GM21529 (cell line): ENCODE measurements at regions not wholly inside any gene's neighbourhood (a gene's known extent, or its start where the extent isn't known, plus 50 kb on each side); places are given as distances from the start of the nearest gene placed in this dataset.
"Not testable (repeated sequence)": the region's sequence is repeated elsewhere in the genome, so short reads cannot be mapped to it uniquely, and the experiment has no call there.

Experiments
- ATAC-seq: cut with Tn5 transposase; IDR thresholded peaks from one replicate; pipeline ENCODE4 v1.9.1; 2021; ENCODE audit not compliant: unreplicated experiment

DNA sequence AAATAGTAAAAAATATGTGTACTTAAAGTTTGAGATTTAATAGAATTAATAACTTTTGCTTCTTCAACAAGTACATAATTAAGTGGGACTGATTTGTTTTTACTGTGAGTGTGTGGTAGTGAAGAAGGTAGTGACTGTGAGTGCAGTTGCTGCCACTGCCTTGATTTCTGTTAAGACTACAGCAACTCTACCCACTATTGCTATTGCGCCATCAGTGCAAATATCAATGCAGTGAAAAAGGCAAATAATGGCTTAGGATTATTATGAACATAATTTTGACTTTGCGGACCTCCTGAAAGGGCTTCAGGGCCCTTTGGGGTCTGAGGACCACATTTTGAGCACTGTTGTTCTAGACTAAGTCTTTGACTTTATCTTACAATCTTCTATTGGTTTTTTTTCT, 112.0 kb upstream of the PITX1 start:
- no peak for ATAC-seq

DNA sequence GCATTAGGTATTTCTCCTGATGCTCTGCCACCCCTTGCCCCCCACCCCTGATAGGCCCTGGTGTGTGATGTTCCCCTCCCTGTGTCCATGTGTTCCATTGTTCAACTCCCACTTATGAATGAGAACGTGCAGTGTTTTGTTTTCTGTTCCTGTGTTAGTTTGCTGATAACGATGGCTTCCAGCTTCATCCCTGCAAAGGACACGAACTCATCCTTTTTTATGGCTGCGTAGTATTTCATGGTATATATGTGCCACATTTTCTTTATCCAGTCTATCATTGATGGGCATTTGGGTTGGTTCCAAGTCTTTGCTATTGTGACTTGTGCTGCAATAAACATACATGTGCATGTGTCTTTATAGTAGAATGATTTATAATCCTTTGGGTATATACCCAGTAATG, 109.7 kb upstream of the PITX1 start:
- ATAC-seq = not testable (repeated sequence)

DNA sequence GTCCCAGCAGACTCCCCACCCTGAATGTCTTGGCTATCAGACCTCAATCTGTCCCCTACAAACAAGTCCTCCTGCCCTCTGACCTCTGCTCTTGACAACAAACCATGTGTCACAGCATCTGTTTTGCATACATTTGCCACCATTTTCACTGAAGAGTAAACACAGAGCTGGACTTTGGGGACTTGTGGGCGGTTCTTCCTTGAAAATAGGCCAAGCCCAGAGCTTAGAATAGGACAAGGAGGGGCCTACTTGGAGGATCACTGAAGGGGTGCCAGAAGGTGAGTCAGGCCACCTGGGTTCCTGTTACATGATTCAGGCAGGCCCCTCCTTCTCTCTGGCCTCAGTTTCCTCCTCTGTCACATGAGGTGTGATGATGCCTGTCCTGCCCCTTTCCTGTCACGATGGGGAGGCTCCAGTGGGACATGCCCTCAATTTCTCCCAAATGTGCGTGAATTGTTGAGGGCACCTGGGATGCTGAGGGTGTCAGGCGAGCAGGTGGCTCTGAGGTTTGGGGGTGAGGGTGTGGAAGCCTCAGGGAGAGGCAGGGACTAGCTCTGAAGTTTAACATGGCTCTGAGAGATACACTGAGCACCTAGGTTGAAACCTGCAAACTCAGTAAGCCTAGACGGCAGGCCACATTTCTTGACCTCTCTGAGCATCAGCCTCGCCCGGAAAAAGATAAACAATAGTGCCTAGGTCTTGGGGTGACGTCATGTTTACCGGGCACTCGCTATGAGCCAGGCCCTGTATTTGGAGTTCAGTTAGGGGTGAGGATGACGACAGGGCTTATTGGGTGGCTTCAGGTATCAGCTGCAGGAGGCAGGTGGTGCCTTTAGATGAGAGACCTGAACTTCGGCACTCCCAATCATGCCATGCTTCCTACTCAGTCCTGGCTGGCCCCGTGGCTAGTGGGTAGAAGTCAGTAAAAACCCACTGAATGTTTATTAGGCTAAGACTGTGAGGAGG, 107.6 kb upstream of the PITX1 start:
- ATAC-seq = no peak

DNA sequence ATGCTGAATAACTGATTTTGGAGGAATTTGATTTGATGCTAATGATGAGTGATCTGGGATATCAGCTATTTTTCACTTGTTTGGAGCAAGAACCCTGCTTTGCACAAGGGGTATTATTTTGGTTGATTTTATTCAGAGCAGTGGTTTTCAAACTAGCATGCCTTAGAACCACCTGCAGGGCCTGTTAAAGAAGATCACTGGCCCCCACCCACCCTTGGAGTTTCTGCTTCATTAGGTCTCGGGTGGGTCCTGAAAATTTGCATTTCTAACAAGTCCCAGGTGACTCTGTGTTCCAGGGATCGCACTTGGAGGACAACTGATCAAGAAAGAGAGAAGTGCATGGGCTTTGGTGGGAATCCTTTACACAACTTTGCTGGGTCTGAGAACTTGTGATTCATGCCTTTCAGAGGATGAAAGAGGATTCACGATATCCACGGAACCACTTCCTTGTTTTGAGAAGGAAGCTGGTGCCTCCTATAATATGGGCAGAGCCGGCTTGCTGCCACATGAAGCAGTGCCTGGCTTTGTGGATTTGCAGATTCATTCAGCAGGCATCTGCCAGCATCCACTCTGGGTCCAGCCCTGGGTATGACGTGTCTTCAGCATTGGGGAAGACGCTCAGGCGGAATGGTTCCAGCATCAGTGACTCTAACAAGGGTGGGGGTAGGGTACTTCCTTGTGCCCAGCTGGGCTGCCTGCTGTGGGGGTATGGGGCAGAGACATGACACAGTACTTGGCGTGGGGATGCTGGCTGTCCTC, 106.6 kb upstream of the PITX1 start:
- ATAC-seq = no peak

DNA sequence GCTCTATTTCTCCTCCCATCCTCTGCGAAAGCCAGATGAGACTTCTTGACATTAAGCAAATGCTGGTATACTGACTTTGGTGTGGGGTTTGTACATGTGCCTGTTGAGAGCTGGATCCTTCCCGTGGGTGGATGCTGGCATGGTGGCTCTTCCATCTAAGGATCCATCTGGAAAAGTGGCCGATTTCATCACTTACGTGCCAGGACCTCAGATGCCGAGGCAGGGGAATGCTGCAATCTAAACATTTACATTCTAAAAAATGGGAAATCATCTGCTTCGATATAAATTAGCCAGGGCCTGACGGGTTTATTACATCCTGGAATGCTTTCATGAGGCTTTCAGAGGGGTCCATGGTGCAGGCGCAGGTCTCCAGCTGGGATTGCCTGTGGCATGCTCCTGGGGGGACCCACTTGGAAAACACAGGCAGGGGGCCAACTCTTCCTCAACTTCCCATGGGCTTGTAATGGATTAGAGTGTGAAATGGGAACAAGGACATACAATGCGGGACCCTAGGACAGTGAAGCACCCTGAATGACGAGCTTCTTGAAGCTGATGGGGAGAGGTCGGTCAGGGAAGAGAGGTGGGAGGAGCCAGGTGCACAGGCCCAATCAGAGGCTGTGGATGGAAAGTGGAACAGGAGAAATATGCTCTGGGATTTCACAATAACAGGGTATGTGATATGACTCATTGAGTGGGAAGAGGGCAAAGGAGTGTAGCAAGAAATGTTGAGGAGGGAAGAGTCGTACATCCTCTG, 105.5 kb upstream of the PITX1 start:
- no peak for ATAC-seq

DNA sequence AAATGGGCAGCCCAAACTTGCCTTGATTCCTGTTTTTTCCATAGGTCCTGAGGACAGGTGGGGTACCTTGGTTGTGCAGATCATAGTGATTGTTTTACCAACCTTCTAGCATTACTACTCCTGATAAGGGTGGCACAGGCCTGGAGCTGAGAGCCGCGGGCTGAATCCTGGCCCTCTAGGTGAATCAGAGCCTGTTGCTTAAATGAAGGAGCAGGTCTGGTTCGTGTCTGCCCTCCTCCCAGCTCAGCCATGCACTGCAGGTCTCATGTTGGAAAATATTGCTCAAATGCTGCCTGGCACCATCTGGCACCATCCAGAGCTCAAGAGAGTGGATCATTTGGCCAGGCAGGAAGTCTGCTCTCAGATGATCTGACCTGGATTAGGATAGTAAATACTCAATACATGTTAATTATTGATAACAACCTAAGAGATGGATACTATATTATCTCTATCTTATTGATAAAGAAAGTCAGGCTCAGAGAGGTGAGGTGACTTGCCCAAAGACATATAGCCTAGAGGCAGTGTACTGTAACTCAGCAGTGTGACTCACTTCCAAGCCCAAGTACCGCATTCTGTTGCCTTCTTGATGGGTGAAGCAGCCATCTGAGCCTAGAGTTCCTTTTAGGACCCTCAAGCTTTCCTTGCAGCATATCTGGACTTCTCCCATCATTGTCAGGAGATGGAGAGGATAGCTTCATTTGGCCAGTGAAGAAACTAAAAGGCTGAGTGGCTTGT, 104.3 kb upstream of the PITX1 start:
- no peak for ATAC-seq

DNA sequence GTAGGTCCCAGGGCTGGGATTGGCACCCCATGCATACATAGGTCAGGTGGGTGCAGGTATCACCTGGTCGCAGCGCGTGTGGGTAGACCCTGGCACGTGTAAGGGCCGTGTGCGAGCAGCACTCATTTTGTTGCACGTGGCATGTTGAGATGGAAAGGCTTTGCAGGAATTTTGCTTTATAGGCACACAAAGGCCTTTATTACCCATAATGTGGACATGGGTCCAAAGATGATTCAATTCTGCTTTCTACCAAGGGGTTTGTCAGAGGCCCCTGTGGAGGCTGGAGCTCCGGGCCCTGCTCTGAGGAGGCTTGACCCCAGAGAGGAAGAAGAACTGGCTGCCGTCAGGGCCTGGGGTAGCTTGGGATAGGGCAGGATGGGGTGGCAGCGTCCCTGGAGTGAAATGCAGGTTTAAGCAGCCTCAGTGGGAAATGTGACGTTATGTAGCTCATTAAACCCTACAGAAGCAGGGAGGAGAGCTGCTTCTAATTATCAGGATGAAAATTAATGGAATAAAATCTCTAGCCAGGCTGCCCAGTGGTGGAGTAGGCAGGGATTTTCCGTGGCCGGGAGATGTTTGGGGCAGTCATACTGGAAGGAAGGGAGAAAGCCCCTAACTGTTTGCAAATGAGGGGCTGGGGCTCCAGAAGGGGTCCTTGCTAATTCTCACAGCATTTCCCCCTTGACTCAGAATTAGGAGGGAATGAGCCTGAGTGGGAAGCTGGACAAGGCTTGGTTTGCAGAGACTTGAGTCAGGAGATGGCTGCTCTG, 103.3 kb upstream of the PITX1 start:
- ATAC-seq = no peak

DNA sequence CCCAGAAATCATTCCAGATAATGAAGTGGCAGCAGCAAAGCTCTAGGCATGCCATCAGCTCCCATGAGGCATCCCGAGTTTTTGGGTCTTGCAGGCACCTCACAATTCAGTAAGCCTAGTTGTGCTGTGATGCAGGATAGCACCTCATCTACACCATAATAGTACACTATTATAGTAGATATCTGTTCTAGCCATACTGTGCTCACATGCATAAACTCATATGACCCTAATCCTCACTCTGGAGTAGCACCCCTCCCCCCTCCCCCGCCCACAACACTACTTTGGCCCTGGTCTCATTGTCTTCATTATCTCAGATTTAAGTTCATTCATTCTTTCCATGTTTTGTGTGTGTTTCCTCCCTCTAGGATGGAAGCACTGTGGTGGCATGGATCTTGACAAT, 102.5 kb upstream of the PITX1 start:
- no peak for ATAC-seq

DNA sequence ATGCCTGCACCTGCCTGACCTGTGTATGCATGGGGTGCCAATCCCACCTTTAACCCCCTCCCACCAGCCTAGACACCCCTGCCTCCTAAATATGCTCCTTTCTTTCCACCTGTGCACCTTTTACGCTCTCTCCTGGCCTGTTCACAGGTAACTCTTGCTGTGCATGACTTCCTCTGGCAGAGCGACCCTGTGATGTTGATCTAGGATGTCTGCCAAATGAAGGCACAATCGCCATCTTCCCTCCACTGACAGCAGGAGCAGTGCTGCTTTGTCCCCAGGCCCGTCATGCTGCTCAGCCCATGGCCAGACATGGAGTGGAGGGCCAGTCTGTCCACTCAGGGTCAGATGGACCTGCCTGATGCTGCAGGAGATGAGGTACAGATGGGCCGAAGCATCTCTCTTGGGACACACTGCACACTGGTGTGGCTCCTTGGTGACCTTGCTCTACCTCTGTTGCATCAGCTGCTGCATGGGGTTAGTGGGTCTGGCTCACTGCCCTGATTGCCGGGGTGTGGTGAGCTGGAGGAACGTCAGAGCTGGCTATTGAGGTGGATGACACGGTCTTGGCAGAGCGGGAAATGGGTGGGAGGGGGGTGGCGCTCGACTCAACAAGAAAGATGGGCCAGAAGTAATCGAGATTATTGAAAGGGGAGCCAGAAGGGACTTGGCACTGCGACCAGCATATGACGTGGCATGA, 101.7 kb upstream of the PITX1 start:
- no peak for ATAC-seq

DNA sequence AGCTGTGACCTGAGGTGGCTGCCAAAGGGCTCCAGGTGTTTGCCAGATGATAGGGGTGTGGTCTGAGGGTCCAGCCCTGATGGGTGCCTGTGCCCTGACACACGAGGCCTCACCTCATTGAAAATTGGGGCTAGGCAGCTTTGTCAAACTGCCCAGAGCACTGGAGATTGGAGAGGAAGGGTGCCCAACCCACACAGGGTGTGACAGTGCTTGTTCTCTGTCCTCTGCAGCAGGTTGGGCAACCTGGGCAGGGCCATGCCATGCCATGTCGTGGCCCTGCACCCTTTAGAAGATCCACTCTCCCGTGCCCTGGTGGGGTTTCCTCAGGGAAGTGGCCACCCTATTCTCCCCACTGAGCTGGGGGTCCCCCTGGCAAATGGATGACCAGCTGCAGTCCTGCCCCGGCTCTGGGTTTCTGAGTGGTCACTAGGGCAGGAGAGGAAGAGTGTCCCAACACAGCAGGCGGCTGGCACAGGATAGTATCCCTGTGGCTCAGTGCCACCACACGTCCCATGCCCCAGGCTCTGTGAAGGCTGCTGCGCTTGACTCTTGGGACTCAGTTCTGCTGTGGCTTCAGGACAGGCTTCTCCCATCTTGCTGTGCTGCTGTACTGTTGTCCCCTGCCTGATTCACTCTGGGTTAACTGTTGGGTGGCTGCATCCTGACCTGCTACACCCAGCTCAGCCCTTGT, 100.8 kb upstream of the PITX1 start:
- ATAC-seq = no peak

DNA sequence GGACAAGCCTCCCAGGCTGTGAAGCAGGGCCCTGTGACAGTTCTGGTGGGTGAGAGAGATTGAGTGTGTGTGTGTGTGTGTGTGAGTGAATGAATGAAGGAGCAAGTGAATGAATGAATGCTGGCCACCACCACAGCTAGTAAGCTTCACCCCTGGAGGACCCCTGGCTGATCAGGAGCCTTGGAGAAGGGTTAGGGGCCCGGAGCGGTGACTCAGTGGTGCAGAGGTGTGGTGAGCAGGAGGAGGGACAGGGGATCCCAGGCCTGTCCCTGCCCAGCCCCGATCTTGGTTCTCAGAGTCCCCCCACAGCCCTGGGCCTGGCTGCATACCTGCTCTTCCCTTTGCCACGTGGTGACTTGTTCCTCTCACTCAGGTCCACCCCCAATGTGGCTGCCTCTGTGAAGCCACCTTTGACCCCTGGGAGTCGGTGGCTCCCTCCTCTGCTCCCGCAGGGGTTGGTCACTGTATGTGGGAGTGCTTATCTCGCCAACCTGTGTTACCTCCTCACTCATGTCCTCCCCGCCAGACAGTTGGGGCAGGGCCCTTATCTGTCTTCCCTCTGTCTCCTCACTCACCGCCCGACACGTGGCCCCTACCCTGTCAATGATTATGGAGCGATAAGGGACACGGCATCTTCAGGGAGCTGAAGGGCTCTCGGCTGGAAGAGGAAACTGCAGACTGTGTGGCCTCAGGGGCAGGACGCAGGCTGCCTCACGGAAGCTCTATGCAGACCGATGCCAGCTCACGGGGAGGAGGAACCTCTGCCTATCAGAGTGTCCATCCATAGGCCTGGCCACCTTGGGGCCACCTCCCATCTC, 99.9 kb upstream of the PITX1 start:
- no peak for ATAC-seq

DNA sequence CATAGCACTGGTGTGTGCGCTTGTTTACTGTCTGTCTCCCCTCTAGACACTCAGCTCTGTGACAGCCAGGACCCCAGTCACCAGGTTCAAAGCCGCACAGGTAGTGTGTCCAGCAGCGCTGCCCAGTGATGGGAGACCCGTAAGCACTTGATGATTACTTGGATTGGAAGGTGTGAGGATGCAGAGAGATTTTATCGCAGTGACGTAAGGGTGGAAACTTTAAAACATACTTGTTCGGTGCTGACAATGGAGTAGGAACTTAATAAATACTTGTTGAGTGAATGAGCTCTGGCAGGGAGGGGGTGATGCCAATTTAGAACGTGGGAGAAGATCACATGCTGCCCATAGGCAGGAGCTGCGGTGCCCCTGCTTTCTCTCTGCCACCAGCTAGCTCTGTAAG, 99.2 kb upstream of the PITX1 start:
- ATAC-seq = no peak

DNA sequence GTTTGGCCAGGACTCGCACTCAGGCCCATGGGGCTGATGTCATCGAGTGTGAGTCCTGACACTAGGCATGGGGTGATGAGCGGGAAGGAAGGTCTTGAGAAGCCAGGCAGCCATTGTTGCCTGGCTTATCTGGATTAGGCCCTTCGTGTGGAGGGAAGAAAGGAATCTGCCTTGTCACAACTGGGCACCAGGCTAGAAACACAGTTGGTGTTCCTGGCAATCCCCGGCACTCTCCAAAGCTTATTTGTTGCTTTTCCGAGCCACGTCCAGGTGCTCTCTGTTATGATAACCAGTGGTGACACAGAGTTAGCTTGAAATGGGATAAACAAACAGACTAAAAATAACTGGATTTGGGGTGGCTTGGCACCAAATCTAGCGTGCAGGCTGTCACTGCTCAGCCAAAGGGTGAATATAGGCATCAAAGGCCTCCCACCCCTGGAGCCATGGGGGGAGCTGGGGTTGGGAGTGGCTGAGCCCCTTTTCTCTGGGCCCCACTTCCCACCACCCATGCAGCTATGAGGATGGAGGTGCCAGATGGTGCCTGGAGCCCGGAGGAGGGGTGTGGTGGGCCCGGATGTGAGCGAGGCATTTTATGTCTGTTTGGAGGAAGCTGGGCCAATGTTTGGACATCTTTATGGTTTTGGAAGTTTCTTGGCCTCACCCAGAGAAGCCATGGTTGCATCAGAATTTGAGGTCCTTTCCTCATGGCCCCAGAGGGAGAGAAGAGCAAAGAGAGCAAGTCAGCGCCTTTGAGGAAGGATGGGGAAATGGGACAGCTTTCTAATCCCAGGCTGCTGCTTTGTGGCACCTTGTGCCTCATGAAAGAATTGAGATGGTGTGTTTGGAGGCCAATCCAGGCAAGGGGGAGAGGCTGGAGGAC, 98.0 kb upstream of the PITX1 start:
- no peak for ATAC-seq

DNA sequence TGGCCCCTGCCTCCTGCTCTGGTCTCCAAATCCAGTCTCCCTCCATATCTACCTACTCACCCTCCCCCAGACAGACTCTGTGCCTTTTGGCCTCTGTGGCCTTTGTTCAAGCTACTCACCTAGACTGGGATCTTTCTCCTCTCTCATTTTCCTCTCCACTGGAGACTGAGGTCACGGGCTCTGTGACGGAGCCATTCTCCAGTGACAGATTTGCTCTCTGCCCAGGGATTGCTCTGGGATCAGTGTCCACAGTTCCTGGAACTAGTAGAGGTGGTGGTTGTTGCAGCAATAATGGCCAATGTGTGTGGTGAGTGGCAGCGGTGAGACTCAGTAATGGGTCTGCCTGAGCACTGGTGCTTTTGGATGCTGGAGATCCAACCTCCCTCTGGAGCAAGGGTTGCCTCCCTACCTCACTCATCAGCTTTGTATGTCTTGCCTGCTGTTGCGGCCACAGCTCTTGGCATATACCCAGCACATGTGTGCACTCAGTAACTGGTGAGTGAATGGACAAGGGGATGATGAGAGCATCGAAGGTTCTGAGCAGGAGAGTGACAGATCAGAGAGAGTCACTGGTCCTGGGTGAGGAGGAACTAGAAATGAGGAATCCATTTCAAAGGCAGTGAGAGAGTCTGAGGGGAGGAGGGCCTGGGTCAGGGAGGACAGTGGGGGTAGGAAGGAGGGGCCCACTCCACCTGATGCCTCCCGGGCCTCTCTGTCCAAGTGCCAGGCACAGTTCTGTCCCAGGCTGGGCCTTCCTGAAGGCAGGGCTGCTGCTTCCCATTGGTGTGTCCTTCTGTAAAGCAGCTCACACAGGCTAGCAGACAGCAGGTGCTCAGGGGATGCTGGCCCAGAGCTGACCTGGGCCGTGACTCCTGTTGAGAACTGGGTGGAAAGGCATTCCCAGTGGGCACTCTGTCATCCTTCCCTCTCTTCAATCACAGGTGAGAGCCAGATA, 96.5 kb upstream of the PITX1 start:
- ATAC-seq = no peak

DNA sequence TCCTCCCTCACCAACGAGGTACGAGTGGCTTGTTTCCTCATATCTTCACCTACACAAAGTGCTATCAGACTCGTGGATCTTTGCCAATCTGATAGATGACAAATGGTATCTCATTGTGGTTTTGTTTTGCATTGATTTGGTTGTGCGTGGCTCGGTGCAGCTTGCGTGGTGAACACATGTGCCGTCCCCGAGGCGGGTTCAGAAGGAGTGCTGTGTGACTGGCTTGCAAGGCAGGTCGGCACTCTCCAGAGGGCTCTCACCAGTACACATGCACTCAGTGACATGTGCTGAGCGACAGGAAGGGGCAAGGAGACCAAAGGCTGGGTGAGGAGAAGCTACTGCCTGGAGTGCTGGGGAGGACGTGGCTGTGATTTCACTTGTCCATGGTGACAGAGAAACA, 95.3 kb upstream of the PITX1 start:
- no peak for ATAC-seq

DNA sequence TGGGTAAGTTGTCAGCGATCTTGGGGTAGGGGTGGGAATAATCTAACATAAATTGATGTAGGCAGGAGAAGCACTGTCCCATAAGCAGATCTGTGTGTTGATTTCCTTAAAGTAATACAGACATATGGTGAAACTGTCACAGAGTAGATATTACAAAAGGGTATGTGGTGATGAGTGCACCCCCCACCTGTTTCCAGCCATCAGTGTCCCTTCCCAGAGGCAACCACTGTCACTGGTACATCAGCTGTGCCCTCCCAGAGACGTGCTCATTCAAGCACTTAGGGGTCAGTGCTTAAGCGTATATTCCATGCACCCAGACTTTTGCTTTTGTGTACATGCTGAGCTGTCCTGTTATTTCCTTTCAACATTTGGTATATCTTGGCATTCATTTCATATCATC, 94.3 kb upstream of the PITX1 start:
- ATAC-seq = no peak
